SK-N-MC (cell line): ENCODE measurements at regions not wholly inside any gene's neighbourhood (a gene's known extent, or its start where the extent isn't known, plus 50 kb on each side); places are given as distances from the start of the nearest gene placed in this dataset.
"Not testable (repeated sequence)": the region's sequence is repeated elsewhere in the genome, so short reads cannot be mapped to it uniquely, and the experiment has no call there.

Source experiments
- DNase-seq: peaks from one replicate; pipeline ENCODE4 v3.0.0-alpha.2; 2011; ENCODE audit warnings: low read depth, low spot score
- H3K27ac ChIP-seq: fragments of 200-600 bp; sonication (generic); 2 replicates; pipeline ENCODE4 v1.5.1; 2016; ENCODE audit warnings: mixed run types
- H3K36me3 ChIP-seq: fragments of 200-600 bp; sonication (generic); 2 replicates; pipeline ENCODE4 v1.6.1; 2017; ENCODE audit warnings: antibody characterized with exemption, low read length, mixed read lengths; ENCODE audit not compliant: insufficient read depth
- H3K4me3 ChIP-seq: fragments of 200-600 bp; sonication (generic); 2 replicates; pipeline ENCODE4 v1.5.1; 2016
- H3K9ac ChIP-seq: fragments of 200-600 bp; sonication (generic); 2 replicates; pipeline ENCODE4 v1.8.0; 2017; ENCODE audit warnings: mixed run types, mixed read lengths; ENCODE audit not compliant: insufficient read length
- H3K9me3 ChIP-seq: fragments of 200-600 bp; sonication (generic); 2 replicates; pipeline ENCODE4 v1.6.1; 2017; ENCODE audit warnings: low read depth, mild to moderate bottlenecking, antibody characterized with exemption, low read length, moderate library complexity, mixed read lengths
- EZH2 ChIP-seq: fragments of 200-600 bp; sonication (generic); IDR thresholded peaks from one replicate; pipeline ENCODE4 v1.6.1; 2017; ENCODE audit warnings: antibody characterized with exemption
- FOXP2 ChIP-seq: optimal IDR thresholded peaks from 2 replicates; pipeline ENCODE3; 2011; ENCODE audit warnings: mild to moderate bottlenecking, moderate library complexity; ENCODE audit not compliant: insufficient read depth; ENCODE audit errors: extremely low read length, control extremely low read depth
- POLR2AphosphoS5 ChIP-seq: IDR thresholded peaks from 2 replicates; pipeline ENCODE4 v1.6.1; 2012; ENCODE audit warnings: mild to moderate bottlenecking, low read depth, low read length, borderline replicate concordance

- Histone ChIP-seq H3K27ac (no peak overlapping the region), H3K4me3 (no peak overlapping the region), H3K9ac (no peak overlapping the region), H3K36me3 (no peaks in the 10 kb centered on the region), H3K9me3 (no peaks in the 10 kb centered on the region)
- no peak for DNase-seq
- TF ChIP-seq POLR2AphosphoS5 (no peak), FOXP2 (no peak), EZH2 (no peak)
Observed at GRCh38 chr17:34756637-34757021, 177.2 kb downstream of the TMEM132E start.

GRCh38 chr17:34755981-34756636, 176.7 kb downstream of the TMEM132E start:
- Histone ChIP-seq H3K9ac (no peak overlapping the region), H3K36me3 (no peaks in the 10 kb centered on the region), H3K9me3 (no peaks in the 10 kb centered on the region), H3K27ac (no peak overlapping the region), H3K4me3 (no peak overlapping the region)
- TF ChIP-seq EZH2 = no peak
- no peak for TF ChIP-seq POLR2AphosphoS5
- no peak for TF ChIP-seq FOXP2
- no peak for DNase-seq

GRCh38 chr17:34755371-34755770, 176.0 kb downstream of the TMEM132E start:
- Histone ChIP-seq H3K9me3 (no peaks in the 10 kb centered on the region), H3K9ac (no peak overlapping the region), H3K36me3 (no peaks in the 10 kb centered on the region), H3K27ac (no peak overlapping the region), H3K4me3 (no peak overlapping the region)
- TF ChIP-seq EZH2 (no peak), POLR2AphosphoS5 (no peak), FOXP2 (no peak)
- DNase-seq = no peak

GRCh38 chr17:34750004-34750403, 170.6 kb downstream of the TMEM132E start:
- H3K27ac ChIP-seq = no peak overlapping the region
- no peak overlapping the region for H3K9ac ChIP-seq
- no peak for DNase-seq
- no peak for TF ChIP-seq FOXP2
- no peak for TF ChIP-seq POLR2AphosphoS5
- TF ChIP-seq EZH2 = no peak
- no peaks in the 10 kb centered on the region for H3K36me3 ChIP-seq
- H3K4me3 ChIP-seq = no peak overlapping the region
- no peaks in the 10 kb centered on the region for H3K9me3 ChIP-seq

GRCh38 chr17:34741967-34742366, 162.6 kb downstream of the TMEM132E start:
- Histone ChIP-seq H3K4me3 (no peak overlapping the region), H3K27ac (no peak overlapping the region), H3K9me3 (no peaks in the 10 kb centered on the region), H3K36me3 (no peaks in the 10 kb centered on the region), H3K9ac (no peak overlapping the region)
- TF ChIP-seq POLR2AphosphoS5 (no peak), EZH2 (no peak), FOXP2 (no peak)
- DNase-seq = no peak

GRCh38 chr17:34740565-34741520, 161.5 kb downstream of the TMEM132E start:
- DNase-seq = no peak
- Histone ChIP-seq H3K9ac (no peak overlapping the region), H3K9me3 (no peaks in the 10 kb centered on the region), H3K4me3 (no peak overlapping the region), H3K27ac (no peak overlapping the region), H3K36me3 (no peaks in the 10 kb centered on the region)
- TF ChIP-seq POLR2AphosphoS5 (no peak), FOXP2 (no peak), EZH2 (no peak)

GRCh38 chr17:34739386-34739785, 160.0 kb downstream of the TMEM132E start:
- H3K4me3 ChIP-seq = no peak overlapping the region
- DNase-seq = no peak
- no peaks in the 10 kb centered on the region for H3K9me3 ChIP-seq
- no peak overlapping the region for H3K9ac ChIP-seq
- TF ChIP-seq POLR2AphosphoS5 (no peak), FOXP2 (no peak), EZH2 (no peak)
- H3K36me3 ChIP-seq = no peaks in the 10 kb centered on the region
- H3K27ac ChIP-seq = no peak overlapping the region

- not testable (repeated sequence) for H3K9me3 ChIP-seq, H3K36me3 ChIP-seq, H3K27ac ChIP-seq, H3K4me3 ChIP-seq, H3K9ac ChIP-seq, DNase-seq
Observed at GRCh38 chr17:34737673-34738072, 158.3 kb downstream of the TMEM132E start.
